Endodermal cell (in vitro differentiated cells): ENCODE measurements at regions not wholly inside any gene's neighbourhood (a gene's known extent, or its start where the extent isn't known, plus 50 kb on each side); places are given as distances from the start of the nearest gene placed in this dataset.
"Not testable (repeated sequence)": the region's sequence is repeated elsewhere in the genome, so short reads cannot be mapped to it uniquely, and the experiment has no call there.

Source experiments
- DNase-seq: peaks from one replicate; pipeline ENCODE4 v3.0.0-alpha.2; 2017
- H3K27ac ChIP-seq: 2 replicates; pipeline ENCODE4 v1.5.1; 2013; ENCODE audit warnings: mild to moderate bottlenecking, low read depth, low read length, moderate library complexity
- H3K27me3 ChIP-seq: 2 replicates; pipeline ENCODE4 v1.6.1; 2013; ENCODE audit warnings: mild to moderate bottlenecking, low read length, moderate library complexity; ENCODE audit not compliant: insufficient read depth, control insufficient read depth, poor library complexity, severe bottlenecking
- H3K36me3 ChIP-seq: 2 replicates; pipeline ENCODE4 v1.7.0; 2013; ENCODE audit warnings: mild to moderate bottlenecking, low read length, moderate library complexity; ENCODE audit not compliant: control insufficient read depth, insufficient read depth
- H3K4me1 ChIP-seq: one replicate; pipeline ENCODE4 v1.7.0; 2013; ENCODE audit warnings: low read length; ENCODE audit not compliant: control insufficient read depth, insufficient read depth
- H3K4me3 ChIP-seq: 2 replicates; pipeline ENCODE4 v1.5.1; 2013; ENCODE audit warnings: mild to moderate bottlenecking, low read length, moderate library complexity
- H3K9ac ChIP-seq: 2 replicates; pipeline ENCODE4 v1.6.1; 2013; ENCODE audit warnings: mild to moderate bottlenecking, low read length, moderate library complexity; ENCODE audit not compliant: poor library complexity, severe bottlenecking; ENCODE audit errors: extremely low read depth
- H3K9me3 ChIP-seq: 2 replicates; pipeline ENCODE4 v1.6.1; 2013; ENCODE audit warnings: mild to moderate bottlenecking, low read length, moderate library complexity; ENCODE audit not compliant: control insufficient read depth
- H3K27ac Mint-ChIP-seq: 2 replicates; pipeline ENCODE4 v1.8.0; 2020; ENCODE audit warnings: mixed read lengths
- H3K27me3 Mint-ChIP-seq: 2 replicates; pipeline ENCODE4 v1.8.0; 2021; ENCODE audit warnings: mild to moderate bottlenecking, mixed read lengths; ENCODE audit not compliant: insufficient read depth
- H3K36me3 Mint-ChIP-seq: 2 replicates; pipeline ENCODE4 v1.8.0; 2020; ENCODE audit warnings: low read depth, mixed read lengths
- H3K4me1 Mint-ChIP-seq: 2 replicates; pipeline ENCODE4 v1.8.0; 2020; ENCODE audit warnings: mixed read lengths
- H3K4me3 Mint-ChIP-seq: 2 replicates; pipeline ENCODE4 v1.8.0; 2020; ENCODE audit warnings: mild to moderate bottlenecking, moderate library complexity, mixed read lengths
- H3K9me3 Mint-ChIP-seq: 2 replicates; pipeline ENCODE4 v1.8.0; 2020; ENCODE audit warnings: mild to moderate bottlenecking, mixed read lengths
- CTCF ChIP-seq: fragments of 200-600 bp; sonication (generic); conservative IDR thresholded peaks from 2 replicates; pipeline ENCODE4 v1.5.0; 2021; ENCODE audit warnings: antibody characterized with exemption, mild to moderate bottlenecking
- WGBS, 2 experiments: methylation state at CpG; one replicate each; pipeline versions ENCODE4 v1.1.5 to v1.1.7; 2013; ENCODE audit warnings: missing lambda C conversion rate in 2 of 2, mixed read lengths in 1 of 2; ENCODE audit not compliant: insufficient coverage in 1 of 2, insufficient read length in 1 of 2; 5-methylcytosine and 5-hydroxymethylcytosine counted together

GRCh38 chr3:187812496-187812895, 67.2 kb upstream of the BCL6 start:
- 96 to 100% methylated on average over 3 to 5 of the region's 5 CpGs for WGBS, 2 experiments

GRCh38 chr3:187813198-187813597, 67.9 kb upstream of the BCL6 start:
- Mint-ChIP-seq H3K27ac (no peak overlapping the region), H3K9me3 (peaks cover 10% of the 10 kb centered on the region), H3K27me3 (no peaks in the 10 kb centered on the region), H3K4me1 (peaks cover 11% of the 10 kb centered on the region), H3K4me3 (no peak overlapping the region), H3K36me3 (no peaks in the 10 kb centered on the region)
- Histone ChIP-seq H3K36me3 (no peaks in the 10 kb centered on the region), H3K4me3 (no peak overlapping the region), H3K4me1 (no peaks in the 10 kb centered on the region), H3K27me3 (no peaks in the 10 kb centered on the region), H3K9ac (no peak overlapping the region), H3K27ac (no peak overlapping the region), H3K9me3 (no peaks in the 10 kb centered on the region)
- peak; percentile 3 for DNase-seq
- 97 to 100% methylated on average over 1 of the region's 1 CpG for WGBS, 2 experiments
- no peak for TF ChIP-seq CTCF

More at GRCh38 chr3:187812496-187812895, 67.2 kb upstream of the BCL6 start:
- Mint-ChIP-seq H3K36me3 (no peaks in the 10 kb centered on the region), H3K4me1 (peaks cover 11% of the 10 kb centered on the region), H3K4me3 (no peak overlapping the region), H3K9me3 (peaks cover 4% of the 10 kb centered on the region), H3K27me3 (no peaks in the 10 kb centered on the region), H3K27ac (no peak overlapping the region)
- no peaks in the 10 kb centered on the region for H3K4me1 ChIP-seq
- no peaks in the 10 kb centered on the region for H3K36me3 ChIP-seq
- DNase-seq: no peak
- H3K4me3 ChIP-seq: no peak overlapping the region
- H3K27me3 ChIP-seq: no peaks in the 10 kb centered on the region
- TF ChIP-seq CTCF: no peak
- no peak overlapping the region for H3K9ac ChIP-seq
- H3K9me3 ChIP-seq: no peaks in the 10 kb centered on the region
- no peak overlapping the region for H3K27ac ChIP-seq

GRCh38 chr3:187817766-187818165, 72.5 kb upstream of the BCL6 start:
- not testable (repeated sequence) for H3K4me1 ChIP-seq, H3K4me1 Mint-ChIP-seq, H3K27ac ChIP-seq, H3K36me3 ChIP-seq, H3K36me3 Mint-ChIP-seq, H3K27me3 Mint-ChIP-seq, H3K4me3 ChIP-seq, H3K27ac Mint-ChIP-seq, H3K4me3 Mint-ChIP-seq, H3K27me3 ChIP-seq, H3K9me3 ChIP-seq, H3K9ac ChIP-seq, DNase-seq
- H3K9me3 Mint-ChIP-seq: peaks cover 12% of the 10 kb centered on the region
- WGBS, 2 experiments: 85 to 93% methylated on average over 2 to 3 of the region's 3 CpGs

GRCh38 chr3:187821616-187822317, 76.5 kb upstream of the BCL6 start:
- H3K9ac ChIP-seq: no peak overlapping the region
- H3K27me3 ChIP-seq: no peaks in the 10 kb centered on the region
- Mint-ChIP-seq H3K4me1 (no peaks in the 10 kb centered on the region), H3K4me3 (no peak overlapping the region), H3K27me3 (peaks cover 2% of the 10 kb centered on the region), H3K36me3 (no peaks in the 10 kb centered on the region), H3K27ac (no peak overlapping the region), H3K9me3 (peaks cover 12% of the 10 kb centered on the region)
- H3K4me3 ChIP-seq: no peak overlapping the region
- no peak for DNase-seq
- H3K4me1 ChIP-seq: no peaks in the 10 kb centered on the region
- H3K27ac ChIP-seq: no peak overlapping the region
- WGBS, 2 experiments: 93 to 100% methylated on average over 1 to 2 of the region's 2 CpGs
- no peaks in the 10 kb centered on the region for H3K36me3 ChIP-seq
- no peak for TF ChIP-seq CTCF
- H3K9me3 ChIP-seq: no peaks in the 10 kb centered on the region
